GM23338 (cell line): ENCODE measurements at regions not wholly inside any gene's neighbourhood (a gene's known extent, or its start where the extent isn't known, plus 50 kb on each side); places are given as distances from the start of the nearest gene placed in this dataset.

ENCODE experiments used
- EZH2 ChIP-seq: fragments of 200-600 bp; sonication (generic); IDR thresholded peaks from one replicate; pipeline ENCODE4 v1.8.0; 2017; ENCODE audit warnings: antibody characterized with exemption, mild to moderate bottlenecking, low read depth; ENCODE audit not compliant: unreplicated experiment
- REST ChIP-seq: IDR thresholded peaks from one replicate; pipeline ENCODE4 v1.6.1; 2018; ENCODE audit warnings: antibody characterized with exemption; ENCODE audit not compliant: unreplicated experiment
- ZNF114 ChIP-seq: fragments of 250-450 bp; sonication (Bioruptor Pico); IDR thresholded peaks from 2 replicates; pipeline ENCODE4 v1.5.0; 2020; ENCODE audit warnings: mild to moderate bottlenecking, moderate library complexity
- TF ChIP-seq, protein P1 (sequence below), 2 experiments: fragments of 200-600 bp in 1 of 2; sonication (generic) in 1 of 2; conservative IDR thresholded peaks; 2 replicates each; pipeline versions ENCODE4 v1.5.1 to v1.6.1; 2016 to 2017; ENCODE audit warnings: antibody characterized with exemption in 2 of 2, low read depth in 2 of 2, mild to moderate bottlenecking in 2 of 2, moderate library complexity in 1 of 2

- TF ChIP-seq, protein P1, sequence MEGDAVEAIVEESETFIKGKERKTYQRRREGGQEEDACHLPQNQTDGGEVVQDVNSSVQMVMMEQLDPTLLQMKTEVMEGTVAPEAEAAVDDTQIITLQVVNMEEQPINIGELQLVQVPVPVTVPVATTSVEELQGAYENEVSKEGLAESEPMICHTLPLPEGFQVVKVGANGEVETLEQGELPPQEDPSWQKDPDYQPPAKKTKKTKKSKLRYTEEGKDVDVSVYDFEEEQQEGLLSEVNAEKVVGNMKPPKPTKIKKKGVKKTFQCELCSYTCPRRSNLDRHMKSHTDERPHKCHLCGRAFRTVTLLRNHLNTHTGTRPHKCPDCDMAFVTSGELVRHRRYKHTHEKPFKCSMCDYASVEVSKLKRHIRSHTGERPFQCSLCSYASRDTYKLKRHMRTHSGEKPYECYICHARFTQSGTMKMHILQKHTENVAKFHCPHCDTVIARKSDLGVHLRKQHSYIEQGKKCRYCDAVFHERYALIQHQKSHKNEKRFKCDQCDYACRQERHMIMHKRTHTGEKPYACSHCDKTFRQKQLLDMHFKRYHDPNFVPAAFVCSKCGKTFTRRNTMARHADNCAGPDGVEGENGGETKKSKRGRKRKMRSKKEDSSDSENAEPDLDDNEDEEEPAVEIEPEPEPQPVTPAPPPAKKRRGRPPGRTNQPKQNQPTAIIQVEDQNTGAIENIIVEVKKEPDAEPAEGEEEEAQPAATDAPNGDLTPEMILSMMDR (conservative IDR thresholded peaks at IDR 0.05; ENCODE audit: low read depth in 2 of 2) = no peak
- no peak for TF ChIP-seq ZNF114
- no peak for TF ChIP-seq EZH2
- TF ChIP-seq REST = no peak
Measured at GRCh38 chr4:152258391-152258790, 277.5 kb downstream of the FBXW7 start.
